IMR-90 (cell line): ENCODE measurements at regions not wholly inside any gene's neighbourhood (a gene's known extent, or its start where the extent isn't known, plus 50 kb on each side); places are given as distances from the start of the nearest gene placed in this dataset.

Source experiments
- ATAC-seq: fragments of 200-7000 bp; cut with Tn5 transposase; 2 replicates; pipeline ENCODE4 v1.9.1; 2020; ENCODE audit warnings: low read depth, mild to moderate bottlenecking, moderate library complexity
- BruUV-seq: library from RNA; stranded (reverse); fragments of 400-500 nt; replicated peaks from 2 replicates; lab custom pipeline; 2021; lab: Mats Ljungman, UMichigan
- CTCF ChIA-PET: fragments of 300-600 bp; formaldehyde crosslinking; extraction: SDS; loops from one replicate; lab custom pipeline; 2021; ENCODE audit warnings: antibody characterized with exemption; lab: Yijun Ruan, JAX
- POLR2A ChIA-PET: fragments of 300-600 bp; sonication (Branson Sonifier 250); formaldehyde crosslinking; loops from one replicate; lab custom pipeline; 2022; ENCODE audit warnings: antibody characterized with exemption; ENCODE audit not compliant: unreplicated experiment; lab: Charles Lee
- DNase-seq: peaks from one replicate; pipeline ENCODE4 v3.0.0; 2013
- H2AFZ ChIP-seq: replicated peaks from 2 replicates; pipeline ENCODE3; 2013; ENCODE audit warnings: low read length, mild to moderate bottlenecking; ENCODE audit not compliant: poor library complexity
- H2AK5ac ChIP-seq: 2 replicates; pipeline ENCODE4 v1.6.1; 2013; ENCODE audit warnings: low read depth, low read length, inconsistent platforms
- H2AK9ac ChIP-seq: replicated peaks from 2 replicates; pipeline ENCODE3; 2013; ENCODE audit warnings: mild to moderate bottlenecking, low read depth, low read length, moderate library complexity; ENCODE audit not compliant: poor library complexity
- H2BK120ac ChIP-seq: 2 replicates; pipeline ENCODE4 v1.6.1; 2013; ENCODE audit warnings: low read depth, low read length, inconsistent platforms
- H2BK15ac ChIP-seq: 3 replicates; pipeline ENCODE4 v1.6.1; 2013; ENCODE audit warnings: low read depth, low read length, inconsistent platforms
- H2BK20ac ChIP-seq: 2 replicates; pipeline ENCODE4 v1.6.1; 2013; ENCODE audit warnings: low read depth, mild to moderate bottlenecking, inconsistent platforms, low read length, moderate library complexity
- H2BK5ac ChIP-seq: 2 replicates; pipeline ENCODE4 v1.6.1; 2013; ENCODE audit warnings: mild to moderate bottlenecking, low read depth, low read length, inconsistent platforms; ENCODE audit not compliant: poor library complexity, severe bottlenecking
- H3K14ac ChIP-seq: replicated peaks from 2 replicates; pipeline ENCODE4 v1.6.1; 2013; ENCODE audit warnings: low read depth, low read length, inconsistent platforms
- H3K18ac ChIP-seq: 2 replicates; pipeline ENCODE4 v1.6.1; 2013; ENCODE audit warnings: low read depth, low read length, control low read depth
- H3K23ac ChIP-seq: 2 replicates; pipeline ENCODE4 v1.6.1; 2013; ENCODE audit warnings: low read depth, low read length, inconsistent platforms
- H3K27ac ChIP-seq: 2 replicates; pipeline ENCODE4 v1.5.1; 2013; ENCODE audit warnings: mild to moderate bottlenecking, control low read depth, low read length; ENCODE audit not compliant: insufficient read depth
- H3K27me3 ChIP-seq: 2 replicates; pipeline ENCODE4 v1.6.1; 2013; ENCODE audit warnings: low read length; ENCODE audit not compliant: control insufficient read depth, insufficient read depth
- H3K36me3 ChIP-seq: 2 replicates; pipeline ENCODE4 v1.6.1; 2013; ENCODE audit warnings: low read length, mixed read lengths; ENCODE audit not compliant: control insufficient read depth, insufficient read depth
- H3K4ac ChIP-seq: 2 replicates; pipeline ENCODE4 v1.6.1; 2013; ENCODE audit warnings: low read depth, low read length, inconsistent platforms
- H3K4me1 ChIP-seq: 2 replicates; pipeline ENCODE4 v1.6.1; 2013; ENCODE audit warnings: low read length, mixed read lengths; ENCODE audit not compliant: control insufficient read depth, insufficient read depth
- H3K4me2 ChIP-seq: 2 replicates; pipeline ENCODE4 v1.6.1; 2013; ENCODE audit warnings: low read depth, mild to moderate bottlenecking, control low read depth, low read length, moderate library complexity
- H3K4me3 ChIP-seq: 2 replicates; pipeline ENCODE4 v1.5.1; 2013; ENCODE audit warnings: low read depth, mild to moderate bottlenecking, control low read depth, low read length, moderate library complexity; ENCODE audit not compliant: insufficient read depth
- H3K56ac ChIP-seq: 2 replicates; pipeline ENCODE4 v1.6.1; 2013; ENCODE audit warnings: low read length, inconsistent platforms; ENCODE audit not compliant: insufficient read depth; ENCODE audit errors: extremely low read depth
- H3K79me1 ChIP-seq, 2 experiments: 2 replicates each; pipeline ENCODE4 v1.6.1; 2013; ENCODE audit warnings: low read length in 2 of 2, inconsistent platforms in 1 of 2, low read depth in 1 of 2
- H3K9ac ChIP-seq: 2 replicates; pipeline ENCODE4 v1.6.1; 2013; ENCODE audit warnings: low read depth, low read length, control low read depth
- H3K9me1 ChIP-seq: 2 replicates; pipeline ENCODE4 v1.6.1; 2013; ENCODE audit warnings: low read length, inconsistent platforms; ENCODE audit not compliant: insufficient read depth
- H3K9me3 ChIP-seq: 2 replicates; pipeline ENCODE4 v1.6.1; 2013; ENCODE audit warnings: low read length; ENCODE audit not compliant: control insufficient read depth, insufficient read depth
- H4K20me1 ChIP-seq: 2 replicates; pipeline ENCODE4 v1.6.1; 2013; ENCODE audit warnings: low read length, inconsistent platforms; ENCODE audit not compliant: insufficient read depth
- H4K5ac ChIP-seq: 2 replicates; pipeline ENCODE4 v1.6.1; 2013; ENCODE audit warnings: mild to moderate bottlenecking, low read depth, low read length, control low read depth
- H4K8ac ChIP-seq, 2 experiments: 2 replicates each; pipeline ENCODE4 v1.6.1; 2013; ENCODE audit warnings: low read depth in 2 of 2, low read length in 2 of 2, control low read depth in 1 of 2, inconsistent platforms in 1 of 2
- H4K91ac ChIP-seq: 2 replicates; pipeline ENCODE4 v1.6.1; 2013; ENCODE audit warnings: low read depth, low read length, inconsistent platforms; ENCODE audit not compliant: insufficient read depth
- ELK1 ChIP-seq: fragments of 150-350 bp; IDR thresholded peaks from 2 replicates; pipeline ENCODE4 v1.6.1; 2016; ENCODE audit warnings: low read depth, mild to moderate bottlenecking, low read length, moderate library complexity, borderline replicate concordance
- FOS ChIP-seq: fragments of 150-350 bp; IDR thresholded peaks from 2 replicates; pipeline ENCODE4 v1.6.1; 2016; ENCODE audit warnings: low read depth, low read length
- NFE2L2 ChIP-seq: fragments of 150-350 bp; IDR thresholded peaks from 2 replicates; pipeline ENCODE4 v1.6.1; 2016; ENCODE audit warnings: low read depth, mild to moderate bottlenecking, low read length
- RFX5 ChIP-seq: IDR thresholded peaks from 2 replicates; pipeline ENCODE4 v1.8.0; 2012; ENCODE audit warnings: low read depth, mild to moderate bottlenecking, low read length, moderate library complexity
- SMC3 ChIP-seq: fragments of 150-350 bp; IDR thresholded peaks from 2 replicates; pipeline ENCODE4 v1.6.1; 2016; ENCODE audit warnings: low read depth, mild to moderate bottlenecking, antibody characterized with exemption, low read length, moderate library complexity
- WGBS, 2 experiments: methylation state at CpG; one replicate each; pipeline versions ENCODE4 v1.1.5 to v1.1.7; 2013; ENCODE audit warnings: missing lambda C conversion rate in 2 of 2; ENCODE audit not compliant: insufficient read length in 1 of 2; ENCODE audit errors: extremely low coverage in 2 of 2; 5-methylcytosine and 5-hydroxymethylcytosine counted together
- dilution Hi-C: fragments of 300-500 bp; cut with HindIII; formaldehyde crosslinking; loops from one replicate; pipeline ENCODE4 v1.14.3; 2018; ENCODE audit warnings: low sequenced_read_pairs; ENCODE audit not compliant: unreplicated experiment
- in situ Hi-C: fragments of 300-500 bp; cut with MboI; formaldehyde crosslinking; loops from 3 replicates; pipeline ENCODE4 v1.14.3; 2019; ENCODE audit warnings: low sequenced_read_pairs, inconsistent platforms, mixed read lengths
- intact Hi-C: fragments of 100-400 bp; cut with micrococcal nuclease; formaldehyde crosslinking; loops from 2 replicates; pipeline ENCODE4 v1.10.0; 2022

GRCh38 chr2:163462993-163463392, 272.8 kb downstream of the FIGN start:
- DNase-seq, result no peak
- Histone ChIP-seq H4K5ac (no peak overlapping the region), H3K27ac (no peak overlapping the region), H3K23ac (no peak overlapping the region), H3K9me3 (no peaks in the 10 kb centered on the region), H3K4me1 (no peaks in the 10 kb centered on the region), H3K79me1 (no peaks in the 10 kb centered on the region), H4K20me1 (no peaks in the 10 kb centered on the region), H3K56ac (no peak overlapping the region), H3K4ac (no peak overlapping the region), H3K14ac (no peak overlapping the region), H2BK15ac (no peak overlapping the region), H2BK20ac (no peak overlapping the region), H3K27me3 (no peaks in the 10 kb centered on the region; the same call in 1 of the 2 replicates), H2AFZ (no peak overlapping the region), H2BK5ac (no peak overlapping the region), H2BK120ac (no peak overlapping the region), H4K91ac (no peak overlapping the region), H3K4me3 (no peak overlapping the region), H4K8ac (no peak overlapping the region), H3K9ac (no peak overlapping the region), H3K9me1 (no peaks in the 10 kb centered on the region), H2AK5ac (no peak overlapping the region), H2AK9ac (no peak overlapping the region), H3K4me2 (no peak overlapping the region), H3K18ac (no peak overlapping the region), H3K36me3 (no peaks in the 10 kb centered on the region)
- in situ Hi-C loops, result no loop called here
- POLR2A ChIA-PET, result no interaction called here
- WGBS, 2 experiments, result no CpG with 5 or more reads among the region's 5 CpGs
- dilution Hi-C loops, result no loop called here
- CTCF ChIA-PET, result interaction anchor here (1.2 kb wide), 1 partner anchor 9 kb away, joined by 3 read pairs; no protein-coding TSS in a partner anchor
- ATAC-seq, result no peak
- intact Hi-C loops, result loop anchor here (10.0 kb wide), 1 partner anchor 268 kb away; no protein-coding TSS in a partner anchor
- TF ChIP-seq NFE2L2 (no peak), RFX5 (no peak), SMC3 (no peak), FOS (no peak), ELK1 (no peak)
- no TSS peak for BruUV-seq
